Left ventricle myocardium inferior (tissue), 1 donor: ENCODE measurements at regions not wholly inside any gene's neighbourhood (a gene's known extent, or its start where the extent isn't known, plus 50 kb on each side); places are given as distances from the start of the nearest gene placed in this dataset.
"Not testable (repeated sequence)": the region's sequence is repeated elsewhere in the genome, so short reads cannot be mapped to it uniquely, and the experiment has no call there.

ENCODE experiments used
- DNase-seq: peaks from one replicate; pipeline ENCODE4 v3.0.0-alpha.2; 2020
- H3K27ac ChIP-seq: fragments of 200-600 bp; replicated peaks from 2 replicates; pipeline ENCODE4 v1.8.0; 2021
- H3K27me3 ChIP-seq: fragments of 200-600 bp; 2 replicates; pipeline ENCODE4 v1.8.0; 2021; ENCODE audit warnings: low read depth
- H3K36me3 ChIP-seq: fragments of 200-600 bp; 2 replicates; pipeline ENCODE4 v1.8.0; 2021
- H3K4me1 ChIP-seq: fragments of 200-600 bp; 2 replicates; pipeline ENCODE4 v1.8.0; 2021
- H3K4me3 ChIP-seq: fragments of 200-600 bp; 2 replicates; pipeline ENCODE4 v1.8.0; 2021; ENCODE audit warnings: mild to moderate bottlenecking, moderate library complexity
- H3K9me3 ChIP-seq: fragments of 200-600 bp; replicated peaks from 2 replicates; pipeline ENCODE4 v1.8.0; 2021
- CTCF ChIP-seq: fragments of 200-600 bp; IDR thresholded peaks from 2 replicates; pipeline ENCODE4 v1.8.0; 2021; ENCODE audit warnings: antibody characterized with exemption, mild to moderate bottlenecking, borderline replicate concordance
- intact Hi-C: fragments of 100-400 bp; cut with micrococcal nuclease; formaldehyde crosslinking; loops from one replicate; pipeline ENCODE4 v1.11.0; 2022
- donor health status: DM: no; HTN: yes; CAD: no; lungs with severe emphysema.

GRCh38 chr3:61407397-61407796 is 154.0 kb upstream of the PTPRG start:
- DNase-seq = no peak
- H3K9me3 ChIP-seq = no peaks in the 10 kb centered on the region
- no peaks in the 10 kb centered on the region for H3K36me3 ChIP-seq
- H3K27ac ChIP-seq = no peak overlapping the region
- no peak for TF ChIP-seq CTCF
- H3K4me3 ChIP-seq = no peak overlapping the region
- no peaks in the 10 kb centered on the region for H3K4me1 ChIP-seq
- intact Hi-C loops = no loop called here
- no peaks in the 10 kb centered on the region for H3K27me3 ChIP-seq

GRCh38 chr3:61409638-61410037 is 151.7 kb upstream of the PTPRG start:
- H3K9me3 ChIP-seq = no peaks in the 10 kb centered on the region
- no peak overlapping the region for H3K4me3 ChIP-seq
- H3K4me1 ChIP-seq = no peaks in the 10 kb centered on the region
- no peaks in the 10 kb centered on the region for H3K36me3 ChIP-seq
- intact Hi-C loops = no loop called here
- H3K27me3 ChIP-seq = no peaks in the 10 kb centered on the region
- TF ChIP-seq CTCF = no peak
- no peak for DNase-seq
- no peak overlapping the region for H3K27ac ChIP-seq

- H3K4me1 ChIP-seq, H3K36me3 ChIP-seq, H3K9me3 ChIP-seq, H3K27ac ChIP-seq, H3K4me3 ChIP-seq, DNase-seq, intact Hi-C loops, H3K27me3 ChIP-seq: not testable (repeated sequence)
These were observed 151.0 kb upstream of the PTPRG start for GRCh38 chr3:61410358-61410757.

- no peak overlapping the region for H3K4me3 ChIP-seq
- no peak for DNase-seq
These were observed 150.2 kb upstream of the PTPRG start for GRCh38 chr3:61411009-61411662.

GRCh38 chr3:61414456-61414855 is 146.9 kb upstream of the PTPRG start:
- H3K27ac ChIP-seq = no peak overlapping the region
- no peak overlapping the region for H3K4me3 ChIP-seq
- H3K27me3 ChIP-seq = no peaks in the 10 kb centered on the region
- H3K9me3 ChIP-seq = no peaks in the 10 kb centered on the region
- intact Hi-C loops = no loop called here
- no peaks in the 10 kb centered on the region for H3K36me3 ChIP-seq
- no peaks in the 10 kb centered on the region for H3K4me1 ChIP-seq
- DNase-seq = no peak
- TF ChIP-seq CTCF = no peak

More at GRCh38 chr3:61411009-61411662, 150.2 kb upstream of the PTPRG start:
- Histone ChIP-seq H3K36me3 (no peaks in the 10 kb centered on the region), H3K27ac (no peak overlapping the region), H3K27me3 (no peaks in the 10 kb centered on the region), H3K9me3 (no peaks in the 10 kb centered on the region), H3K4me1 (no peaks in the 10 kb centered on the region)
- TF ChIP-seq CTCF = no peak
- intact Hi-C loops = no loop called here

- Histone ChIP-seq H3K9me3 (no peaks in the 10 kb centered on the region), H3K27me3 (no peaks in the 10 kb centered on the region), H3K36me3 (no peaks in the 10 kb centered on the region), H3K27ac (no peak overlapping the region), H3K4me1 (no peaks in the 10 kb centered on the region), H3K4me3 (no peak overlapping the region)
- intact Hi-C loops = no loop called here
- no peak for TF ChIP-seq CTCF
- no peak for DNase-seq
These were observed 146.2 kb upstream of the PTPRG start for GRCh38 chr3:61415201-61415600.
